Esophagus squamous epithelium (tissue), 5 donors: ENCODE measurements at regions not wholly inside any gene's neighbourhood (a gene's known extent, or its start where the extent isn't known, plus 50 kb on each side); places are given as distances from the start of the nearest gene placed in this dataset.

Source experiments
- DNase-seq: peaks from one replicate; lab custom pipeline; 2025; lab: John Stamatoyannopoulos, UW
- H3K27ac ChIP-seq, 4 donors: fragments of 200-600 bp; sonication (generic); one replicate each; pipeline ENCODE4 v1.5.1; 2016 to 2019; ENCODE audit warnings: mild to moderate bottlenecking in 1 of 4
- H3K27me3 ChIP-seq, 4 donors: fragments of 200-600 bp; sonication (generic); 1 replicate in 3 of 4; 2 replicates in 1 of 4; pipeline versions ENCODE4 v1.5.1 to v1.6.0; 2017 to 2021; ENCODE audit warnings: antibody characterized with exemption in 1 of 4
- H3K36me3 ChIP-seq, 3 donors: fragments of 200-600 bp; sonication (generic); one replicate each; pipeline ENCODE4 v1.5.1; 2016 to 2019
- H3K4me1 ChIP-seq, 3 donors: fragments of 200-600 bp; sonication (generic); one replicate each; pipeline ENCODE4 v1.5.1; 2017 to 2019
- H3K4me3 ChIP-seq, 4 donors: fragments of 200-600 bp; sonication (generic); 1 replicate in 3 of 4; 2 replicates in 1 of 4; pipeline ENCODE4 v1.5.1; 2016 to 2019; ENCODE audit warnings: mild to moderate bottlenecking in 2 of 4, moderate library complexity in 1 of 4
- H3K9me3 ChIP-seq, 3 donors: fragments of 200-600 bp; sonication (generic); one replicate each; pipeline ENCODE4 v1.5.1; 2016 to 2019
- CTCF ChIP-seq, 6 experiments: fragments of 450-650 bp in 4 of 6; fragments of 200-600 bp in 2 of 6; sonication (generic) in 2 of 6; IDR thresholded peaks; one replicate each; pipeline ENCODE4 v1.5.1; 2016 to 2019; ENCODE audit warnings: antibody characterized with exemption in 6 of 6, mild to moderate bottlenecking in 4 of 6, moderate library complexity in 4 of 6
- POLR2A ChIP-seq, 4 donors: fragments of 450-650 bp; IDR thresholded peaks; one replicate each; pipeline ENCODE4 v1.6.1; 2017; ENCODE audit warnings: antibody characterized with exemption in 4 of 4, mild to moderate bottlenecking in 4 of 4, moderate library complexity in 3 of 4
- WGBS, 2 donors: methylation state at CpG; one replicate each; pipeline ENCODE4 v1.1.5; 2018; 5-methylcytosine and 5-hydroxymethylcytosine counted together
- intact Hi-C: fragments of 100-400 bp; cut with DNase I; formaldehyde crosslinking; loops from one replicate; pipeline ENCODE4 v1.15.0; 2022
- donor health status: DM: yes; HTN: yes; CAD: no.

DNA sequence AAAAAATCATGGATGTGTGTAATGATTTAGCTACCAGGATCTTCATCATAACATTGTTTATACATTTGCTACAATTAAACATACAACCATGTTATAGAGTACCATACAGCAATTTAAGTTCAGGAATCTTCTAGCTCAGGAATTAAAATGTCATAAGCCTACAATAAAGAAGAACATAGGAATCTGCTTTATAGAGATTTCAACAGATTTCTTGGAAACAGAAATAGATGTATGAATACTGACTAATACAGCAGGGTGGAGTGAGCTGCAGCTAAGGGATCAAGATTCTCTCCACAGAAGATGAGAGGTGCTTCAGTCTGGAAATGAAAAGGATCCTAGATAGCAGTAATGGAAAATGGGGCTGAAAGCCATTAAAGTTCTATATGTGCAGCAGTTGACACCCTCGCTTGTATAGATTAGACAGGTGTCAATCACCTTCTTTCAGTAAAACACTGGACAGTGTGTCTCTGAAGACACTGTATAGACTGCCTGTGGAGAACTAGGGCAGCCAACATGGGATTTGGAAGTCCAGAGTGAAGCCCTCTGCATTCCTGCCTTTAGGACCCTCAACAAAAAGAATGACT is 73.9 kb downstream of the DNTTIP2 start:
- peaks cover 0 to 9% (median 5%) of the 10 kb centered on the region in 3 donors for H3K9me3 ChIP-seq
- intact Hi-C loops = no loop called here
- TF ChIP-seq CTCF (IDR thresholded peaks at IDR 0.05) (no peak), POLR2A (IDR thresholded peaks at IDR 0.05) (no peak)
- no peaks in the 10 kb centered on the region for H3K36me3 ChIP-seq
- peaks cover 0 to 15% (median 0%) of the 10 kb centered on the region in 3 donors for H3K4me1 ChIP-seq
- DNase-seq = no peak
- H3K4me3 ChIP-seq = no peak overlapping the region
- 92 to 100% methylated on average over 1 of the region's 1 CpG for WGBS, 2 donors
- H3K27me3 ChIP-seq = no peaks in the 10 kb centered on the region
- H3K27ac ChIP-seq = peak overlapping the region in 3 of 4 donors; percentile 30 to 46 (median 37)

- Histone ChIP-seq H3K27me3 (no peaks in the 10 kb centered on the region), H3K4me1 (peaks cover 0 to 15% (median 0%) of the 10 kb centered on the region in 3 donors), H3K27ac (peak overlapping the region in 2 of 4 donors; percentile 37 to 46), H3K9me3 (peaks cover 0 to 9% (median 5%) of the 10 kb centered on the region in 3 donors), H3K4me3 (no peak overlapping the region), H3K36me3 (no peaks in the 10 kb centered on the region)
- 43 to 50% methylated on average over 3 of the region's 3 CpGs for WGBS, 2 donors
- intact Hi-C loops = no loop called here
- DNase-seq = no peak
- TF ChIP-seq POLR2A (IDR thresholded peaks at IDR 0.05) (no peak), CTCF (IDR thresholded peaks at IDR 0.05) (no peak)
Observed at GRCh38 chr1:93804412-93804811, 74.6 kb downstream of the DNTTIP2 start.

DNA sequence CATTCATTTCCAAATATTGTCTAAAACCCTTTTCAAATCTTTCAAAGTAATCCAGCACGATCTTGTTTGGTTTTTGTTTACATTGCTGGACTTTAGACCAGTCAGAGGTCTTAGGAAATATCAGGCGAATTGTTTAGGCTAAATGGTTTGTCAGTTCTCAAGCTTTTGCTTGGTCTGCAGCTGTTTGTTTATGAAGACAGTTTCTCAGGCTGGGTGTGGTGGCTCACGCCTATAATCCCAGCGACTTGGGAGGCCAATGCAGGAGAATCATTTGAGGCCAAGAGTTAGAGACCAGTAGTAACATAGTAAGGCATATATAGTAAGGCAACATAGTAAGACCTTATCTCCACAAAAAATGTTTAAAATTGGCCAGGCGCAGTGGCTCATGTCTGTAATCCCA is 77.5 kb downstream of the DNTTIP2 start:
- WGBS, 2 donors = 78 to 79% methylated on average over 5 of the region's 5 CpGs
- peaks cover 0 to 15% (median 0%) of the 10 kb centered on the region in 3 donors for H3K4me1 ChIP-seq
- intact Hi-C loops = no loop called here
- H3K36me3 ChIP-seq = no peaks in the 10 kb centered on the region
- H3K27ac ChIP-seq = no peak overlapping the region
- H3K9me3 ChIP-seq = no peaks in the 10 kb centered on the region
- no peak for DNase-seq
- no peaks in the 10 kb centered on the region for H3K27me3 ChIP-seq
- TF ChIP-seq CTCF (IDR thresholded peaks at IDR 0.05) (no peak), POLR2A (IDR thresholded peaks at IDR 0.05) (no peak)
- H3K4me3 ChIP-seq = no peak overlapping the region

- Histone ChIP-seq H3K9me3 (no peaks in the 10 kb centered on the region), H3K4me3 (no peak overlapping the region), H3K4me1 (peaks cover 0 to 15% (median 0%) of the 10 kb centered on the region in 3 donors), H3K27me3 (no peaks in the 10 kb centered on the region), H3K36me3 (no peaks in the 10 kb centered on the region), H3K27ac (no peak overlapping the region)
- TF ChIP-seq CTCF (IDR thresholded peaks at IDR 0.05) (no peak), POLR2A (IDR thresholded peaks at IDR 0.05) (no peak)
- intact Hi-C loops = no loop called here
- 81 to 83% methylated on average over 5 of the region's 5 CpGs for WGBS, 2 donors
- no peak for DNase-seq
Observed at GRCh38 chr1:93800856-93801255, 78.2 kb downstream of the DNTTIP2 start.

- Histone ChIP-seq H3K4me3 (no peak overlapping the region), H3K27me3 (no peaks in the 10 kb centered on the region), H3K9me3 (no peaks in the 10 kb centered on the region), H3K4me1 (no peaks in the 10 kb centered on the region), H3K27ac (no peak overlapping the region), H3K36me3 (no peaks in the 10 kb centered on the region)
- no peak for TF ChIP-seq POLR2A (IDR thresholded peaks at IDR 0.05)
- TF ChIP-seq CTCF (IDR thresholded peaks at IDR 0.05) = no peak
- intact Hi-C loops = no loop called here
- 44 to 47% methylated on average over 1 of the region's 1 CpG for WGBS, 2 donors
- no peak for DNase-seq
Observed at GRCh38 chr1:93798291-93798690, 80.7 kb downstream of the DNTTIP2 start.
